ENCODE measurements at regions not wholly inside any gene's neighbourhood (a gene's known extent, or its start where the extent isn't known, plus 50 kb on each side); places are given as distances from the start of the nearest gene placed in this dataset.

- DNase-seq = no peak
- Histone ChIP-seq H3K4me1 (peaks cover 0 to 11% (median 3%) of the 10 kb centered on the region in 4 donors), H3K9me3 (no peaks in the 10 kb centered on the region), H3K27me3 (no peaks in the 10 kb centered on the region), H3K4me3 (no peak overlapping the region), H3K36me3 (no peaks in the 10 kb centered on the region), H3K27ac (no peak overlapping the region)
- no peak for TF ChIP-seq CTCF (IDR thresholded peaks at IDR 0.05)
- intact Hi-C loops (cut with DNase I; ENCODE audit: low total_unique reads) = no loop called here
Observed at GRCh38 chr10:89095701-89096391, 105.2 kb downstream of the FAS start.

- Histone ChIP-seq H3K36me3 (no peaks in the 10 kb centered on the region), H3K27ac (no peak overlapping the region), H3K27me3 (no peaks in the 10 kb centered on the region), H3K4me1 (peaks cover 0 to 13% (median 0%) of the 10 kb centered on the region in 4 donors), H3K4me3 (no peak overlapping the region), H3K9me3 (no peaks in the 10 kb centered on the region)
- DNase-seq = no peak
- intact Hi-C loops (cut with DNase I; ENCODE audit: low total_unique reads) = no loop called here
- TF ChIP-seq CTCF (IDR thresholded peaks at IDR 0.05) = no peak
Observed at GRCh38 chr10:89093728-89094127, 103.1 kb downstream of the FAS start.

GRCh38 chr10:89092981-89093380 is 102.4 kb downstream of the FAS start:
- no peaks in the 10 kb centered on the region for H3K9me3 ChIP-seq
- DNase-seq = no peak
- no peaks in the 10 kb centered on the region for H3K27me3 ChIP-seq
- H3K27ac ChIP-seq = no peak overlapping the region
- intact Hi-C loops (cut with DNase I; ENCODE audit: low total_unique reads) = no loop called here
- peaks cover 0 to 13% (median 0%) of the 10 kb centered on the region in 4 donors for H3K4me1 ChIP-seq
- TF ChIP-seq CTCF (IDR thresholded peaks at IDR 0.05) = no peak
- H3K4me3 ChIP-seq = no peak overlapping the region
- H3K36me3 ChIP-seq = no peaks in the 10 kb centered on the region

- intact Hi-C loops (cut with DNase I; ENCODE audit: low total_unique reads) = no loop called here
- no peak overlapping the region for H3K27ac ChIP-seq
- no peak for TF ChIP-seq CTCF (IDR thresholded peaks at IDR 0.05)
- H3K36me3 ChIP-seq = no peaks in the 10 kb centered on the region
- H3K27me3 ChIP-seq = no peaks in the 10 kb centered on the region
- DNase-seq = no peak
- H3K4me1 ChIP-seq = peaks cover 0 to 13% (median 0%) of the 10 kb centered on the region in 4 donors
- no peaks in the 10 kb centered on the region for H3K9me3 ChIP-seq
- H3K4me3 ChIP-seq = no peak overlapping the region
Observed at GRCh38 chr10:89092439-89092838, 101.8 kb downstream of the FAS start.

GRCh38 chr10:89091496-89091895 is 100.9 kb downstream of the FAS start:
- H3K36me3 ChIP-seq = no peaks in the 10 kb centered on the region
- no peak for TF ChIP-seq CTCF (IDR thresholded peaks at IDR 0.05)
- DNase-seq = no peak
- intact Hi-C loops (cut with DNase I; ENCODE audit: low total_unique reads) = no loop called here
- no peaks in the 10 kb centered on the region for H3K9me3 ChIP-seq
- peaks cover 0 to 22% (median 0%) of the 10 kb centered on the region in 4 donors for H3K4me1 ChIP-seq
- H3K27ac ChIP-seq = no peak overlapping the region
- H3K4me3 ChIP-seq = no peak overlapping the region
- no peaks in the 10 kb centered on the region for H3K27me3 ChIP-seq

Measured in tibial artery (tissue), 4 donors.